Trophoblast cell (in vitro differentiated cells and primary cell): ENCODE measurements at regions not wholly inside any gene's neighbourhood (a gene's known extent, or its start where the extent isn't known, plus 50 kb on each side); places are given as distances from the start of the nearest gene placed in this dataset.
"Not testable (repeated sequence)": the region's sequence is repeated elsewhere in the genome, so short reads cannot be mapped to it uniquely, and the experiment has no call there.

Experiments
- DNase-seq, 2 donors: peaks; one replicate each; pipeline ENCODE4 v3.0.0-alpha.2; 2016
- H2AFZ ChIP-seq: 2 replicates; pipeline ENCODE4 v1.6.1; 2013; ENCODE audit warnings: low read length, moderate library complexity, mild to moderate bottlenecking; ENCODE audit not compliant: insufficient read depth, poor library complexity
- H2AK5ac ChIP-seq: 2 replicates; pipeline ENCODE4 v1.6.1; 2013; ENCODE audit warnings: mild to moderate bottlenecking, low read length
- H2BK120ac ChIP-seq: 2 replicates; pipeline ENCODE4 v1.6.1; 2013; ENCODE audit warnings: low read length, mild to moderate bottlenecking, moderate library complexity; ENCODE audit not compliant: insufficient read depth, poor library complexity
- H2BK12ac ChIP-seq: 2 replicates; pipeline ENCODE4 v1.6.1; 2013; ENCODE audit warnings: mild to moderate bottlenecking, low read length, moderate library complexity
- H2BK5ac ChIP-seq: 2 replicates; pipeline ENCODE4 v1.6.1; 2013; ENCODE audit warnings: low read length, low read depth, moderate library complexity, mild to moderate bottlenecking; ENCODE audit not compliant: poor library complexity
- H3K14ac ChIP-seq: 2 replicates; pipeline ENCODE4 v1.6.1; 2013; ENCODE audit warnings: mild to moderate bottlenecking, low read length
- H3K18ac ChIP-seq: 2 replicates; pipeline ENCODE4 v1.6.1; 2013; ENCODE audit warnings: mild to moderate bottlenecking, low read length
- H3K23ac ChIP-seq: 2 replicates; pipeline ENCODE4 v1.6.1; 2013; ENCODE audit warnings: low read length
- H3K27ac ChIP-seq: 2 replicates; pipeline ENCODE4 v1.5.1; 2013; ENCODE audit warnings: low read depth, mild to moderate bottlenecking, inconsistent platforms, low read length, moderate library complexity
- H3K27me3 ChIP-seq: 2 replicates; pipeline ENCODE4 v1.6.1; 2013; ENCODE audit warnings: inconsistent platforms, mild to moderate bottlenecking, low read length, moderate library complexity; ENCODE audit not compliant: insufficient read depth
- H3K36me3 ChIP-seq, 2 experiments: 1 replicate in 1 of 2; 2 replicates in 1 of 2; pipeline ENCODE4 v1.6.1; 2013; ENCODE audit warnings: low read length in 2 of 2, mild to moderate bottlenecking in 2 of 2, moderate library complexity in 1 of 2; ENCODE audit not compliant: insufficient read depth in 2 of 2, control insufficient read depth in 1 of 2
- H3K4ac ChIP-seq: 2 replicates; pipeline ENCODE4 v1.6.1; 2013; ENCODE audit warnings: low read depth, mild to moderate bottlenecking, low read length, moderate library complexity
- H3K4me1 ChIP-seq, 2 experiments: 1 replicate in 1 of 2; 2 replicates in 1 of 2; pipeline ENCODE4 v1.6.1; 2013; ENCODE audit warnings: low read length in 2 of 2, mild to moderate bottlenecking in 2 of 2, moderate library complexity in 1 of 2; ENCODE audit not compliant: insufficient read depth in 2 of 2, control insufficient read depth in 1 of 2
- H3K4me2 ChIP-seq: 2 replicates; pipeline ENCODE4 v1.6.1; 2013; ENCODE audit warnings: inconsistent platforms, mild to moderate bottlenecking, low read length, moderate library complexity
- H3K4me3 ChIP-seq: 2 replicates; pipeline ENCODE4 v1.5.1; 2013; ENCODE audit warnings: mild to moderate bottlenecking, low read depth, low read length, inconsistent platforms
- H3K79me1 ChIP-seq: one replicate; pipeline ENCODE4 v1.6.1; 2013; ENCODE audit warnings: low read length
- H3K79me2 ChIP-seq: 2 replicates; pipeline ENCODE4 v1.6.1; 2013; ENCODE audit warnings: low read length, mild to moderate bottlenecking; ENCODE audit not compliant: control insufficient read depth, insufficient read depth, poor library complexity
- H3K9ac ChIP-seq: 2 replicates; pipeline ENCODE4 v1.6.1; 2013; ENCODE audit warnings: mild to moderate bottlenecking, low read length
- H3K9me3 ChIP-seq: 2 replicates; pipeline ENCODE4 v1.6.1; 2013; ENCODE audit warnings: low read depth, mild to moderate bottlenecking, control low read depth, inconsistent platforms, low read length; ENCODE audit not compliant: insufficient read depth
- H4K12ac ChIP-seq: 2 replicates; pipeline ENCODE4 v1.6.1; 2013; ENCODE audit warnings: low read depth, mild to moderate bottlenecking, low read length, moderate library complexity
- H4K8ac ChIP-seq: 2 replicates; pipeline ENCODE4 v1.6.1; 2013; ENCODE audit warnings: low read depth, mild to moderate bottlenecking, low read length, moderate library complexity
- H4K91ac ChIP-seq: one replicate; pipeline ENCODE4 v1.6.1; 2013; ENCODE audit warnings: low read depth, mild to moderate bottlenecking, low read length, moderate library complexity
- WGBS: extraction: QIAGEN DNeasy Blood & Tissue Kit; methylation state at CpG from one replicate; pipeline ENCODE4 v1.1.7; 2013; ENCODE audit warnings: missing lambda C conversion rate; ENCODE audit not compliant: insufficient read length, insufficient coverage; ENCODE audit errors: extremely low coverage; 5-methylcytosine and 5-hydroxymethylcytosine counted together

GRCh38 chr1:228944296-228944695, 209.0 kb downstream of the RHOU start:
- Histone ChIP-seq H3K23ac (no peak overlapping the region), H3K4ac (no peak overlapping the region), H3K79me2 (no peaks in the 10 kb centered on the region), H4K91ac (no peak overlapping the region), H2BK5ac (no peak overlapping the region), H2AK5ac (no peak overlapping the region), H3K9me3 (no peaks in the 10 kb centered on the region), H3K27me3 (no peaks in the 10 kb centered on the region), H4K8ac (no peak overlapping the region), H4K12ac (no peak overlapping the region), H2BK120ac (no peak overlapping the region), H3K18ac (no peak overlapping the region), H2BK12ac (no peak overlapping the region), H3K4me3 (no peak overlapping the region), H3K27ac (no peak overlapping the region), H2AFZ (no peak overlapping the region), H3K9ac (no peak overlapping the region), H3K4me1 (peaks cover 0 to 2% of the 10 kb centered on the region in 2 experiments), H3K79me1 (no peaks in the 10 kb centered on the region), H3K36me3 (no peaks in the 10 kb centered on the region), H3K14ac (no peak overlapping the region), H3K4me2 (no peak overlapping the region)
- DNase-seq: no peak
- WGBS: no CpG with 5 or more reads among the region's 2 CpGs

GRCh38 chr1:228944935-228945371, 209.7 kb downstream of the RHOU start:
- no CpG with 5 or more reads among the region's 5 CpGs for WGBS
- no peaks in the 10 kb centered on the region for H3K9me3 ChIP-seq
- H2AFZ ChIP-seq: no peak overlapping the region
- H3K23ac ChIP-seq: no peak overlapping the region
- H2BK5ac ChIP-seq: no peak overlapping the region
- H3K4ac ChIP-seq: no peak overlapping the region
- no peak overlapping the region for H2BK12ac ChIP-seq
- peaks cover 0 to 2% of the 10 kb centered on the region in 2 experiments for H3K4me1 ChIP-seq
- no peaks in the 10 kb centered on the region for H3K79me1 ChIP-seq
- H3K18ac ChIP-seq: no peak overlapping the region
- H3K27ac ChIP-seq: no peak overlapping the region
- H4K8ac ChIP-seq: no peak overlapping the region
- no peaks in the 10 kb centered on the region for H3K79me2 ChIP-seq
- no peak overlapping the region for H2BK120ac ChIP-seq
- H3K36me3 ChIP-seq: no peaks in the 10 kb centered on the region
- H3K27me3 ChIP-seq: no peaks in the 10 kb centered on the region
- no peak overlapping the region for H3K4me3 ChIP-seq
- no peak for DNase-seq
- no peak overlapping the region for H4K91ac ChIP-seq
- H2AK5ac ChIP-seq: no peak overlapping the region
- no peak overlapping the region for H3K9ac ChIP-seq
- no peak overlapping the region for H3K14ac ChIP-seq
- no peak overlapping the region for H4K12ac ChIP-seq
- no peak overlapping the region for H3K4me2 ChIP-seq

- no peaks in the 10 kb centered on the region for H3K79me2 ChIP-seq
- H2BK5ac ChIP-seq: no peak overlapping the region
- no peak overlapping the region for H3K4ac ChIP-seq
- no peaks in the 10 kb centered on the region for H3K27me3 ChIP-seq
- DNase-seq: no peak
- no peak overlapping the region for H2AK5ac ChIP-seq
- H4K91ac ChIP-seq: no peak overlapping the region
- H2BK120ac ChIP-seq: no peak overlapping the region
- no peak overlapping the region for H4K8ac ChIP-seq
- H3K14ac ChIP-seq: no peak overlapping the region
- no peak overlapping the region for H3K4me3 ChIP-seq
- WGBS: no CpG with 5 or more reads among the region's 3 CpGs
- no peaks in the 10 kb centered on the region for H3K79me1 ChIP-seq
- H2AFZ ChIP-seq: no peak overlapping the region
- no peak overlapping the region for H3K4me2 ChIP-seq
- no peak overlapping the region for H2BK12ac ChIP-seq
- no peak overlapping the region for H3K27ac ChIP-seq
- no peak overlapping the region for H3K23ac ChIP-seq
- no peaks in the 10 kb centered on the region for H3K9me3 ChIP-seq
- no peak overlapping the region for H4K12ac ChIP-seq
- no peaks in the 10 kb centered on the region for H3K36me3 ChIP-seq
- no peak overlapping the region for H3K18ac ChIP-seq
- H3K4me1 ChIP-seq: peaks cover 0 to 2% of the 10 kb centered on the region in 2 experiments
- H3K9ac ChIP-seq: no peak overlapping the region
Measured at GRCh38 chr1:228945885-228946284, 210.6 kb downstream of the RHOU start.

GRCh38 chr1:228949617-228950016, 214.3 kb downstream of the RHOU start:
- H2BK120ac ChIP-seq, H3K27me3 ChIP-seq, H3K4ac ChIP-seq, H3K79me1 ChIP-seq, H3K9ac ChIP-seq, H3K79me2 ChIP-seq, H3K18ac ChIP-seq, H3K4me2 ChIP-seq, DNase-seq, H3K23ac ChIP-seq, H2AK5ac ChIP-seq, H3K14ac ChIP-seq, H2BK5ac ChIP-seq, H3K36me3 ChIP-seq, H4K91ac ChIP-seq, H3K27ac ChIP-seq, H4K12ac ChIP-seq, H3K4me1 ChIP-seq, H2AFZ ChIP-seq, H4K8ac ChIP-seq, H2BK12ac ChIP-seq, H3K4me3 ChIP-seq, H3K9me3 ChIP-seq: not testable (repeated sequence)
- WGBS: no CpG with 5 or more reads among the region's 9 CpGs
